IPS-NIHi7 (cell line): ENCODE measurements at regions not wholly inside any gene's neighbourhood (a gene's known extent, or its start where the extent isn't known, plus 50 kb on each side); places are given as distances from the start of the nearest gene placed in this dataset.

Source experiments
- DNase-seq: peaks from one replicate; pipeline ENCODE4 v3.0.0; 2012; ENCODE audit warnings: mixed read lengths; ENCODE audit errors: extremely low spot score

- DNase-seq, result no peak
Observed at GRCh38 chr10:128710098-128710797, 584.0 kb upstream of the MKI67 start.

GRCh38 chr10:128710798-128711183 lies 584.6 kb upstream of the MKI67 start:
- no peak for DNase-seq

- DNase-seq, result no peak
Observed at GRCh38 chr10:128711806-128712205, 585.6 kb upstream of the MKI67 start.

DNA sequence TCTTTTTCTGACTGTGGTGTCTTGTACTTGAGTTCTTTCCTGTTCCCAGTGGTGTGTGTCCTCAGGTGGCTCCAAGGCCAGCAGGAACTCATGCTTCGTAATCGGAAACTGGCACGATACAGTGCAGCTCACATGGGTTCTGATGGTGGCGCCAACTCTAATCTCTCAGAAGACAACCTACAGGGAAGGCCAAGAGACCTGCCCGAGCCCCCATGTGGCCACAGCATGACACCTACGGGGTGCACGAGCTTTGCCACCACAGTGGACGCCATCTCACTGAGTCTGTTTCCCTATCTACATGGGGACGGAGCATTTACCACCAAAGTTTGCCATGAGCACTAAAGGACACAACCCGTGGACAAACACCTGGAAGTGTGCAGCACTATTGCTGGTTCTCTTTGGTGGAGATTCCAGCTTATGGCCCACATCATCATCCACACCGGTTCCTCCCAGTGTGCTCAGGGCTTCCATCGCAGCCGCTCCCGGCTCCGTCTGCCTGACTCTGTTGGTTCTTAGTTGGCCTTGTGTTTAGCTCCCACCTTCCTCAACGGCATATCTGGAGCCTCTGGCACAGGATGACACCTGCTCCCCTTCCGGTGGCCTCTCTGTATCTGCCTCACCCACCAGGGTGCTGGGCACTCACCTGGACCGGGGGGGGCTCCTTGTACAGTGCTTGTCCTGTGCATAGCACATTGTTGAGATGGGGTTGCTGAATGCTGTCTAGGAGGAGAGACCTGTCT lies 586.6 kb upstream of the MKI67 start:
- DNase-seq, result no peak

- DNase-seq, result no peak
Observed at GRCh38 chr10:128713471-128713870, 587.2 kb upstream of the MKI67 start.

DNA sequence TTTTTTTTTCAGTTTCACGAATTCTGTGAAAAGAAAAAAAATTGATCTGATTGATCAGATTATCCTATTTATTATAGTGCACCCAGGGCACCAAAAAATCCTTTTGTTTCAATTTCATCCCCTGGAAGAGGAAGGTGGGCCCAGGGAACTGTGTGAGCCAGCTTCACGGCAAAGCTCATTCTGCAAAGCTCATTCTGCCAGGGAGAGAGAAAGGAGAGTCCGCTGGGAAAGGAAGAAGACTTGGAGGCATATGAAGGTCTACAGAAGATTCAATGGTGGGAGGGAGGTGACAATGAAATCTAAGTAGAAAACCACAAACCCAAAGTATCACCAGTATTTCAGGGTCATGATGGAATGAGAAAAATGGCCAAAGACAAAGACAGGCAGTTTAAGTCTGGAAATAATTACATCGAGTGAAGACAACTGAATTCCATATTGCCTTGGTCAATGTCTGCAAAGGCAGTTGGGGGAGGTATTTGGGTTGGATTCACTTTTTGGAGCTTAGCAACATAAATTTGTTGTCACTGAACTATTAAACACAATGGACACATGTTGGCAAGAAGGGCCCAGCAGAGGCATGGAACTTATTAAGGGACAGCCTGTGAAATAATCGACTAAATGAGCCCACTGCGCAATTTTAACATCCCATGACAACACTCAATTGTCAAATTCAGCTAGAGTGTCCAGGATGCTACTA lies 587.8 kb upstream of the MKI67 start:
- DNase-seq, result no peak

DNA sequence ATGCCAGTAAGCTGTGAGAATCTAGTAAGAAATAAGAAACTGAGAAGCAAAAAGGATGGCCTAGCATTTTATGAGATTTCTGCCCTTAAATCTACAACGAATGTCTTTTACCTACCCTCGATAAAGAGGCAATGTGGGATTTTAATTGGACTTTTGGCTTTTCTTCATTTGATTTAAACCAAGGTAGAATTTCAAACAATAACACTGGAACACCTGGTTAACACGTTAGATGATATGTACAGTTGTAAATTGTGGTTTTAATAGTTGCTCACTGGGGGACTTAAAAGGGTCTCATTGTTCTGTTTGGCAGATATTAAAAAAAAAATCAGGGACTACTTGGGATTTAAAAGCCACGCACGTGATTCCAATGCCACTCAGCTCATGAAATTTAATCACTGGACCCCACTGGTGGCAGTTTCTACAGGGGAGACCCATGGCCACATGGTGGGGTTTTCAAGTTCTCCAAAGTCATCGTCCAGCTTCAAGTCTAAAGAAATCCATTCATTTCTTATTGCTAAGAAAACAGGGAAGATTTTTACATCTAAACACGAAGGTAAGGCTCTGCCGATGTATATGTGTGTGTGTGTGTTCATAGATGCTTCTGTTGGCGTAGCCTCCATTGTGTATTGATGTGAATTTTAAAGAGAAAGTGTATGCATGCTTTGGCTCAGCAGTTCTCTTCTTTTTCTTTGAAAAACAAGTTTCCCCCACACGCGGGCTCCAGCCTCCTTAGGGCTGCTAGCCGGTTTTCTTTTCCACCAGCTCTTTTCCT lies 588.6 kb upstream of the MKI67 start:
- DNase-seq, result no peak

- no peak for DNase-seq
Observed at GRCh38 chr10:128716181-128716580, 590.0 kb upstream of the MKI67 start.

- no peak for DNase-seq
Observed at GRCh38 chr10:128721963-128722445, 595.8 kb upstream of the MKI67 start.

DNA sequence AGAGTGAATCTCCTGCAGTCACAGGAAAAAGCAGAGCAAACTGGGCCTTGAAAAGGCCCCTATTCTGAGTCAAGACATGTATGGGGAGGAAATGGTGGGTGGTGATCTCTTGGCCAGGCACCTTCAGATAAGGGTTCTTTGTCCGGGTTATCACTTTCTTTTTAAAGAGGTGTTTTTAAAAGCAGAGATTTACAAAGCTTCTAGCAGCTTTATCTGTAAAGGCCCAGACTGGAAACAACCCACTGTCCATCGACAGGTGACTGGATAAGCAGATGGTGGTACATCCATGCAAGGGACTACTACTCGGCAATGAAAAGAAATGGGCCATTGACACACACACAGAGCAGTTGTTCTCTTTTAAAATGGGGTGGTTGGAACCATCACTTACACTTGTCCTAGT lies 596.7 kb upstream of the MKI67 start:
- DNase-seq, result no peak

GRCh38 chr10:128723631-128724205 lies 597.5 kb upstream of the MKI67 start:
- DNase-seq, result no peak

- no peak for DNase-seq
Observed at GRCh38 chr10:128725531-128725930, 599.3 kb upstream of the MKI67 start.

DNA sequence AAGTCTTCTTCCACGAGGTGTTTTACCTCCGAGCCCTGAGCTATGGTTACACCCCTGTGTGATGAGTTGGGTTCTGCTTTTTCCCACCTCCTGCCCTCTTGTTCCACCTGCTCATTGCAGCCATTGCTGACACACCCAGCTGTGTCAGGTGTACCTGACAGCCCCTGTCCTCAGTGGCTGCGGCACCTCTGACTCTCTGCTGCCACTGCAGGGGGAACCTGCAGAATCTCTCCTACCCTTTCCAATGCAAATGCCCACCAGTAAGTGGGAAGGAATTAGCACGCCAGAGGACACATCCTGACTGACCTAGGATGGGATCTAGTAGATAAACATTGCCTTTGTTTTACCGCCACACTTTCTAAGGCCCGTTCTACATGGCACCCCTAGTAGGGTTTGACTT lies 600.9 kb upstream of the MKI67 start:
- peak; percentile 61 for DNase-seq

DNA sequence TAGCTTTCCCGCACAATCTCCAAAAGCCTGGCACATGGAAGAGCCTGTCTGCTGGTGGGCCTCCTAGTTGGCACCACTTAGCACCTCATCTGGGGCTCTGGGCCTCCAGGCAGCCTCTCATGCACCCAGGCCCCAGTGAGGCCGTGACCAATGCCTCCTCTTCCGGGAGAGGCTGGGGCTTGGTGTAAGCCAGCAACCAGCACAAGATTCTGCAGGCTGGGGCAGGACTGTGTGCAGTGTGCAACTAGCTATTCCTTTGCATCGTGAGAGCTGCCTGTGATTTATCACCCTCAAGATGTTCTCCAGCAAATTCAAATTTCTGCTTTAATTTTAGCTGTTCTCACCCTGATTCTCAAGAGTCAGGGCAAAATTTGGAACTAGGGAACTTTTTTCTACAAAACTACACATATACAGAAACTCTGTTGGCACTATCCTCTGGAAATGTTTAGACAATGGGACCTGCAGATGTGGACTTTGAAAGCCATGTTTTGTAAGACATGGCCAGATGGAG lies 603.7 kb upstream of the MKI67 start:
- DNase-seq, result no peak

- no peak for DNase-seq
Observed at GRCh38 chr10:128730922-128731321, 604.7 kb upstream of the MKI67 start.

- DNase-seq, result no peak
Observed at GRCh38 chr10:128734161-128734560, 607.9 kb upstream of the MKI67 start.

GRCh38 chr10:128734734-128735133 lies 608.5 kb upstream of the MKI67 start:
- DNase-seq, result no peak

GRCh38 chr10:128735996-128736395 lies 609.8 kb upstream of the MKI67 start:
- DNase-seq, result no peak

GRCh38 chr10:128738386-128738915 lies 612.2 kb upstream of the MKI67 start:
- DNase-seq, result no peak

GRCh38 chr10:128739930-128740329 lies 613.7 kb upstream of the MKI67 start:
- DNase-seq, result peak; percentile 73

GRCh38 chr10:128741180-128741579 lies 615.0 kb upstream of the MKI67 start:
- no peak for DNase-seq
